Naive thymus-derived CD4-positive, alpha-beta T cell (primary cell): ENCODE measurements at regions not wholly inside any gene's neighbourhood (a gene's known extent, or its start where the extent isn't known, plus 50 kb on each side); places are given as distances from the start of the nearest gene placed in this dataset.

Source experiments
- ATAC-seq: fragments of 150-1000 bp; cut with Tn5 transposase; 2 replicates; pipeline ENCODE4 v1.10.0; 2021; ENCODE audit warnings: mild to moderate bottlenecking, moderate library complexity
- CTCF ChIA-PET: fragments of 350-600 bp; sonication (Branson Sonifier 250); formaldehyde crosslinking; loops from one replicate; lab custom pipeline; 2021; ENCODE audit warnings: antibody characterized with exemption; lab: Charles Lee
- POLR2A ChIA-PET: fragments of 350-600 bp; sonication (Branson Sonifier 250); formaldehyde crosslinking; loops from one replicate; lab custom pipeline; 2021; ENCODE audit warnings: antibody characterized with exemption, inconsistent platforms; lab: Charles Lee
- DNase-seq, 9 donors: peaks; one replicate each; pipeline versions ENCODE4 v3.0.0 to v3.0.0-alpha.2; 2020 to 2022; ENCODE audit warnings: mixed read lengths in 1 of 9
- H3K27ac ChIP-seq: one replicate; pipeline ENCODE4 v1.7.0; 2013; ENCODE audit warnings: mild to moderate bottlenecking, low read depth, low read length, moderate library complexity
- H3K27me3 ChIP-seq, 2 donors: one replicate each; pipeline ENCODE4 v1.7.0; 2013; ENCODE audit warnings: low read length in 2 of 2, mild to moderate bottlenecking in 2 of 2, moderate library complexity in 2 of 2; ENCODE audit not compliant: control insufficient read depth in 2 of 2, insufficient read depth in 2 of 2
- H3K36me3 ChIP-seq, 3 experiments: 1 replicate in 2 of 3; 2 replicates in 1 of 3; pipeline ENCODE4 v1.7.0; 2013; ENCODE audit warnings: low read length in 3 of 3, mild to moderate bottlenecking in 3 of 3, moderate library complexity in 1 of 3; ENCODE audit not compliant: insufficient read depth in 3 of 3, control insufficient read depth in 2 of 3
- H3K4me1 ChIP-seq, 2 donors: one replicate each; pipeline ENCODE4 v1.7.0; 2013; ENCODE audit warnings: low read length in 2 of 2, mild to moderate bottlenecking in 2 of 2, moderate library complexity in 1 of 2; ENCODE audit not compliant: control insufficient read depth in 2 of 2, insufficient read depth in 2 of 2
- H3K4me3 ChIP-seq: 2 replicates; pipeline ENCODE4 v1.7.0; 2013; ENCODE audit warnings: mild to moderate bottlenecking, low read length
- H3K9me3 ChIP-seq, 3 experiments: 1 replicate in 2 of 3; 2 replicates in 1 of 3; pipeline ENCODE4 v1.7.0; 2013; ENCODE audit warnings: low read length in 3 of 3; ENCODE audit not compliant: control insufficient read depth in 2 of 3
- H3K27ac Mint-ChIP-seq, 9 donors: one replicate each; pipeline ENCODE4 v1.8.0; 2020 to 2022; ENCODE audit warnings: mixed read lengths in 9 of 9, mild to moderate bottlenecking in 8 of 9, moderate library complexity in 5 of 9, inconsistent platforms in 2 of 9
- H3K27me3 Mint-ChIP-seq, 5 donors: one replicate each; pipeline ENCODE4 v1.8.0; 2021 to 2022; ENCODE audit warnings: mixed read lengths in 5 of 5, mild to moderate bottlenecking in 1 of 5
- H3K36me3 Mint-ChIP-seq, 5 donors: one replicate each; pipeline ENCODE4 v1.8.0; 2020 to 2022; ENCODE audit warnings: mixed read lengths in 5 of 5, mild to moderate bottlenecking in 3 of 5, inconsistent platforms in 1 of 5
- H3K4me1 Mint-ChIP-seq, 7 donors: one replicate each; pipeline ENCODE4 v1.8.0; 2020 to 2022; ENCODE audit warnings: mixed read lengths in 7 of 7, mild to moderate bottlenecking in 3 of 7, inconsistent platforms in 1 of 7
- H3K4me3 Mint-ChIP-seq, 10 donors: one replicate each; pipeline ENCODE4 v1.8.0; 2020 to 2022; ENCODE audit warnings: mild to moderate bottlenecking in 10 of 10, mixed read lengths in 10 of 10, moderate library complexity in 6 of 10, inconsistent platforms in 2 of 10
- H3K9me3 Mint-ChIP-seq, 11 donors: one replicate each; pipeline ENCODE4 v1.8.0; 2020 to 2022; ENCODE audit warnings: mixed read lengths in 11 of 11, mild to moderate bottlenecking in 4 of 11, inconsistent platforms in 1 of 11, moderate library complexity in 1 of 11
- intact Hi-C, 2 donors: fragments of 100-400 bp; cut with micrococcal nuclease; formaldehyde crosslinking; loops; one replicate each; pipeline ENCODE4 v1.15.1; 2023

GRCh38 chr7:88477976-88478375 lies 171.3 kb upstream of the STEAP4 start:
- Histone ChIP-seq H3K4me3 (no peak overlapping the region), H3K27me3 (no peaks in the 10 kb centered on the region), H3K9me3 (no peaks in the 10 kb centered on the region), H3K36me3 (no peaks in the 10 kb centered on the region), H3K4me1 (no peaks in the 10 kb centered on the region), H3K27ac (no peak overlapping the region)
- ATAC-seq = no peak
- POLR2A ChIA-PET = no interaction called here
- DNase-seq = no peak
- peaks cover 0 to 5% (median 0%) of the 10 kb centered on the region in 5 donors for H3K27me3 Mint-ChIP-seq
- H3K4me1 Mint-ChIP-seq = no peaks in the 10 kb centered on the region
- CTCF ChIA-PET = no interaction called here
- H3K9me3 Mint-ChIP-seq = no peaks in the 10 kb centered on the region
- no peak overlapping the region for H3K27ac Mint-ChIP-seq
- H3K4me3 Mint-ChIP-seq = no peak overlapping the region
- intact Hi-C loops = no loop called here
- no peaks in the 10 kb centered on the region for H3K36me3 Mint-ChIP-seq

GRCh38 chr7:88465600-88465999 lies 158.9 kb upstream of the STEAP4 start:
- intact Hi-C loops = no loop called here
- Histone ChIP-seq H3K27ac (no peak overlapping the region), H3K4me3 (no peak overlapping the region), H3K27me3 (no peaks in the 10 kb centered on the region), H3K36me3 (no peaks in the 10 kb centered on the region), H3K9me3 (no peaks in the 10 kb centered on the region), H3K4me1 (no peaks in the 10 kb centered on the region)
- DNase-seq (no peak), ATAC-seq (no peak)
- POLR2A ChIA-PET = no interaction called here
- Mint-ChIP-seq H3K36me3 (no peaks in the 10 kb centered on the region), H3K9me3 (peaks cover 0 to 8% (median 1%) of the 10 kb centered on the region in 11 donors), H3K4me3 (no peak overlapping the region), H3K27me3 (peaks cover 0 to 21% (median 14%) of the 10 kb centered on the region in 5 donors), H3K4me1 (no peaks in the 10 kb centered on the region), H3K27ac (no peak overlapping the region)
- CTCF ChIA-PET = no interaction called here

- Histone ChIP-seq H3K27ac (no peak overlapping the region), H3K4me1 (no peaks in the 10 kb centered on the region), H3K36me3 (no peaks in the 10 kb centered on the region), H3K4me3 (no peak overlapping the region), H3K27me3 (no peaks in the 10 kb centered on the region), H3K9me3 (no peaks in the 10 kb centered on the region)
- Mint-ChIP-seq H3K4me1 (no peaks in the 10 kb centered on the region), H3K9me3 (peaks cover 0 to 4% (median 0%) of the 10 kb centered on the region in 11 donors), H3K27ac (no peak overlapping the region), H3K27me3 (peaks cover 0 to 18% (median 11%) of the 10 kb centered on the region in 5 donors), H3K4me3 (no peak overlapping the region), H3K36me3 (no peaks in the 10 kb centered on the region)
- ChIA-PET CTCF (no interaction called here), POLR2A (no interaction called here)
- DNase-seq = no peak
- intact Hi-C loops = no loop called here
- ATAC-seq = no peak
These were observed 156.1 kb upstream of the STEAP4 start for GRCh38 chr7:88462799-88463198.

- Mint-ChIP-seq H3K27ac (no peak overlapping the region), H3K27me3 (peaks cover 0 to 17% (median 8%) of the 10 kb centered on the region in 5 donors), H3K36me3 (no peaks in the 10 kb centered on the region), H3K9me3 (peaks cover 0 to 4% (median 0%) of the 10 kb centered on the region in 11 donors), H3K4me1 (no peaks in the 10 kb centered on the region), H3K4me3 (no peak overlapping the region)
- ChIA-PET CTCF (no interaction called here), POLR2A (no interaction called here)
- no peaks in the 10 kb centered on the region for H3K27me3 ChIP-seq
- H3K27ac ChIP-seq = no peak overlapping the region
- ATAC-seq (no peak), DNase-seq (no peak)
- intact Hi-C loops = no loop called here
- no peaks in the 10 kb centered on the region for H3K9me3 ChIP-seq
- no peaks in the 10 kb centered on the region for H3K36me3 ChIP-seq
- H3K4me3 ChIP-seq = no peak overlapping the region
- H3K4me1 ChIP-seq = no peaks in the 10 kb centered on the region
These were observed 154.0 kb upstream of the STEAP4 start for GRCh38 chr7:88460650-88461049.

- Mint-ChIP-seq H3K27ac (no peak overlapping the region), H3K4me3 (no peak overlapping the region), H3K27me3 (peaks cover 0 to 9% (median 8%) of the 10 kb centered on the region in 5 donors), H3K36me3 (no peaks in the 10 kb centered on the region), H3K9me3 (no peaks in the 10 kb centered on the region), H3K4me1 (no peaks in the 10 kb centered on the region)
- Histone ChIP-seq H3K27me3 (no peaks in the 10 kb centered on the region), H3K36me3 (no peaks in the 10 kb centered on the region), H3K4me3 (no peak overlapping the region), H3K27ac (no peak overlapping the region), H3K9me3 (no peaks in the 10 kb centered on the region), H3K4me1 (no peaks in the 10 kb centered on the region)
- intact Hi-C loops = no loop called here
- CTCF ChIA-PET = no interaction called here
- no peak for DNase-seq
- ATAC-seq = no peak
- POLR2A ChIA-PET = no interaction called here
These were observed 152.3 kb upstream of the STEAP4 start for GRCh38 chr7:88458946-88459345.

- DNase-seq (no peak), ATAC-seq (no peak)
- no peak overlapping the region for H3K4me3 Mint-ChIP-seq
- H3K4me1 Mint-ChIP-seq = no peaks in the 10 kb centered on the region
- H3K36me3 Mint-ChIP-seq = no peaks in the 10 kb centered on the region
- no peak overlapping the region for H3K27ac ChIP-seq
- no peak overlapping the region for H3K4me3 ChIP-seq
- H3K4me1 ChIP-seq = no peaks in the 10 kb centered on the region
- H3K27me3 ChIP-seq = no peaks in the 10 kb centered on the region
- peaks cover 0 to 9% (median 4%) of the 10 kb centered on the region in 5 donors for H3K27me3 Mint-ChIP-seq
- H3K9me3 ChIP-seq = no peaks in the 10 kb centered on the region
- no peak overlapping the region for H3K27ac Mint-ChIP-seq
- POLR2A ChIA-PET = interaction anchor here (0.6 kb wide), 2 partner anchors 1250 to 1761 kb away, joined by 3 read pairs; no protein-coding TSS in a partner anchor
- no peaks in the 10 kb centered on the region for H3K9me3 Mint-ChIP-seq
- intact Hi-C loops = no loop called here
- CTCF ChIA-PET = no interaction called here
- no peaks in the 10 kb centered on the region for H3K36me3 ChIP-seq
These were observed 151.6 kb upstream of the STEAP4 start for GRCh38 chr7:88458279-88458678.

- no peak overlapping the region for H3K27ac Mint-ChIP-seq
These were observed 150.6 kb upstream of the STEAP4 start for GRCh38 chr7:88457320-88457719.

More at GRCh38 chr7:88457320-88457719, 150.6 kb upstream of the STEAP4 start:
- Histone ChIP-seq H3K27ac (no peak overlapping the region), H3K4me1 (no peaks in the 10 kb centered on the region), H3K27me3 (no peaks in the 10 kb centered on the region), H3K9me3 (no peaks in the 10 kb centered on the region), H3K4me3 (no peak overlapping the region), H3K36me3 (no peaks in the 10 kb centered on the region)
- peaks cover 0 to 9% (median 0%) of the 10 kb centered on the region in 5 donors for H3K27me3 Mint-ChIP-seq
- no peaks in the 10 kb centered on the region for H3K4me1 Mint-ChIP-seq
- ATAC-seq (no peak), DNase-seq (no peak)
- no peaks in the 10 kb centered on the region for H3K9me3 Mint-ChIP-seq
- CTCF ChIA-PET = no interaction called here
- POLR2A ChIA-PET = no interaction called here
- H3K36me3 Mint-ChIP-seq = no peaks in the 10 kb centered on the region
- no peak overlapping the region for H3K4me3 Mint-ChIP-seq
- intact Hi-C loops = no loop called here
